ENCODE measurements at regions not wholly inside any gene's neighbourhood (a gene's known extent, or its start where the extent isn't known, plus 50 kb on each side); places are given as distances from the start of the nearest gene placed in this dataset.

DNA sequence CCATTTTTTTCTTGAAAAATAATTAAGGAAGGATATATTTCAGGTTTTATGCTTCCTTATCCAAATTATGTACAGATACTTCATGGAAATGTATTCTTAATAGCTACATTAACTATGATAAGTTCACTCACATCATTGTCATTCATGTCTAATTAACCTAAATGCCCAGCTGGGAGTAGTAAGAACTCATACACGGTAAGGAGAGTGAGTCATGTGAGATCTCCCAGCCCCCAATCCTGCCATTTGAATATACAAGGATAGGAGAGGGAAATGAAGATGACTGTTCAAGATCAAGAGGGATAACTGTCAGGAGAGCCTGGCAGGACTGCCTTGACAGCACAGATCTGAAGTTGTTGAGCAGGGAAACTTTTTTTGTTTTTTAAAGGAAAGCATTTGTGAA, 343.4 kb upstream of the USP15 start:
- no peaks in the 10 kb centered on the region for H3K36me3 ChIP-seq (ENCODE audit: control insufficient read depth, insufficient read depth, low read length)
- H3K9ac ChIP-seq: no peak overlapping the region
- TF ChIP-seq, protein P1, sequence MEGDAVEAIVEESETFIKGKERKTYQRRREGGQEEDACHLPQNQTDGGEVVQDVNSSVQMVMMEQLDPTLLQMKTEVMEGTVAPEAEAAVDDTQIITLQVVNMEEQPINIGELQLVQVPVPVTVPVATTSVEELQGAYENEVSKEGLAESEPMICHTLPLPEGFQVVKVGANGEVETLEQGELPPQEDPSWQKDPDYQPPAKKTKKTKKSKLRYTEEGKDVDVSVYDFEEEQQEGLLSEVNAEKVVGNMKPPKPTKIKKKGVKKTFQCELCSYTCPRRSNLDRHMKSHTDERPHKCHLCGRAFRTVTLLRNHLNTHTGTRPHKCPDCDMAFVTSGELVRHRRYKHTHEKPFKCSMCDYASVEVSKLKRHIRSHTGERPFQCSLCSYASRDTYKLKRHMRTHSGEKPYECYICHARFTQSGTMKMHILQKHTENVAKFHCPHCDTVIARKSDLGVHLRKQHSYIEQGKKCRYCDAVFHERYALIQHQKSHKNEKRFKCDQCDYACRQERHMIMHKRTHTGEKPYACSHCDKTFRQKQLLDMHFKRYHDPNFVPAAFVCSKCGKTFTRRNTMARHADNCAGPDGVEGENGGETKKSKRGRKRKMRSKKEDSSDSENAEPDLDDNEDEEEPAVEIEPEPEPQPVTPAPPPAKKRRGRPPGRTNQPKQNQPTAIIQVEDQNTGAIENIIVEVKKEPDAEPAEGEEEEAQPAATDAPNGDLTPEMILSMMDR (IDR thresholded peaks at IDR 0.05): no peak
- no peak overlapping the region for H3K4me3 ChIP-seq (ENCODE audit: low read depth, low read length)
- H3K27me3 ChIP-seq (ENCODE audit: control insufficient read depth, insufficient read depth, low read length): no peaks in the 10 kb centered on the region
- no peaks in the 10 kb centered on the region for H3K4me1 ChIP-seq
- H3K4me2 ChIP-seq (ENCODE audit: low read length): no peak overlapping the region
- H3K79me2 ChIP-seq: no peaks in the 10 kb centered on the region
- H2AFZ ChIP-seq: no peak overlapping the region
- H3K9me3 ChIP-seq (ENCODE audit: control insufficient read depth, low read length): no peaks in the 10 kb centered on the region
- H3K27ac ChIP-seq: no peak overlapping the region

DNA sequence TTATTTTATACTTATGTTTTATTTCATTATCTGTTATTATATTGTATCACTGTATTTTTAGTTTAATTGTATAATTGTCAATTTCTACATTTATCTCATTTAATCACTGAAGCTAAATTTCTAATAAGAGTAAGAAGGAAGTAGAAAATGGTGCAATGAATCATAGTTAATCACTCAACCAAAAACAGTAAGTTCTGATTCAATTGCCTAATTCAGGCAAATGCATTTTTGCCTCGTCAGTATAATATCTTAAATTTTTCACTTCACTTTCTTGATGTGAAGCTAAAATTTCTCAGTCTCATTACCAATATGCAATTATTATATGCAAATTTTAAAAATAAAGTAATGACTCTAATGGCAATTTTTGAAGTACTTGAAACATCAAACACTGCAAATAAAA, 340.5 kb upstream of the USP15 start:
- H3K9ac ChIP-seq: no peak overlapping the region
- H3K79me2 ChIP-seq: no peaks in the 10 kb centered on the region
- no peak overlapping the region for H2AFZ ChIP-seq
- no peak overlapping the region for H3K4me3 ChIP-seq (ENCODE audit: low read depth, low read length)
- no peak overlapping the region for H3K27ac ChIP-seq
- TF ChIP-seq, protein P1 (IDR thresholded peaks at IDR 0.05): no peak
- H3K4me1 ChIP-seq: no peaks in the 10 kb centered on the region
- H3K9me3 ChIP-seq (ENCODE audit: control insufficient read depth, low read length): no peaks in the 10 kb centered on the region
- H3K36me3 ChIP-seq (ENCODE audit: control insufficient read depth, insufficient read depth, low read length): no peaks in the 10 kb centered on the region
- H3K4me2 ChIP-seq (ENCODE audit: low read length): no peak overlapping the region
- no peaks in the 10 kb centered on the region for H3K27me3 ChIP-seq (ENCODE audit: control insufficient read depth, insufficient read depth, low read length)

DNA sequence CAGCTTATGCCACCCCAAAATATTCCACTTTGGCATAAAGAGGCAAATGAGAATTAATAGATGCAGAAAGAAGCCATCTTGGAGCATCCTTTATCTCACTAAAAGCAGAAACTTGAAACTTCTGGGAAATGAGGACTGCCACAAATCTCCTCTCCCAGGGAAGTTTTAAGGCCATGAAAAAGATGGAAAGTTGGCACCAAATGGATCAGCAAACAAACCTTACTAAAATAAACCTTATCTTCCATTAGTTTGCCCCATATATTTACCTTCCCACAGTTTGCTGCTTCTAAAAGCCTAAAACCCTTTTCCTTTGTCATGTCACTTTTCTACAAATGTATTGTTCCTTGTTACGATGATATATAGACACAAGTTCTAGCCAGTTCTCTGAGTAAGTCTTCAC, 340.0 kb upstream of the USP15 start:
- Histone ChIP-seq H3K4me3 (ENCODE audit: low read depth, low read length) (no peak overlapping the region), H3K4me2 (ENCODE audit: low read length) (no peak overlapping the region), H3K79me2 (no peaks in the 10 kb centered on the region), H3K36me3 (ENCODE audit: control insufficient read depth, insufficient read depth, low read length) (no peaks in the 10 kb centered on the region), H2AFZ (no peak overlapping the region), H3K27me3 (ENCODE audit: control insufficient read depth, insufficient read depth, low read length) (no peaks in the 10 kb centered on the region), H3K9ac (no peak overlapping the region), H3K9me3 (ENCODE audit: control insufficient read depth, low read length) (no peaks in the 10 kb centered on the region), H3K27ac (no peak overlapping the region), H3K4me1 (no peaks in the 10 kb centered on the region)
- TF ChIP-seq, protein P1 (IDR thresholded peaks at IDR 0.05): no peak

DNA sequence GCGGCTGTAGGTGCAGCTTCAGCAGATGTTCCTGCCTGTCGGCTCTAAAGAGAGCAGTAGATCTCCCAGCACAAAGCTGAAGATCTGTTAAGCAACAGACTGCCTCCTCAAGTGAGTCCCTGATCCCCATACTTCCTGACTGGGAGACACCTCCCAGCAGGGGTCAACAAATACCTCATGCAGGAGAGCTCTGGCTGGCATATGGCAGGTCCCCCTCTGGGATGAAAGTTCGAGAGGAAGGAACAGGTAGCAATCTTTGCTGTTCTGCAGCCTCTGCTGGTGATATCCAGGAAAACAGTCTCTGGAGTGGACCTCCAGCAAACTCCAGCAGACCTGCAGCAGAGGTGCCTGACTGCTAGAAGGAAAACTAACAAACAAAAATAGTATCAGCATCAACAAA, 337.1 kb upstream of the USP15 start:
- Histone ChIP-seq H3K36me3 (ENCODE audit: control insufficient read depth, insufficient read depth, low read length) (no peaks in the 10 kb centered on the region), H3K4me3 (ENCODE audit: low read depth, low read length) (no peak overlapping the region), H3K79me2 (no peaks in the 10 kb centered on the region), H3K27me3 (ENCODE audit: control insufficient read depth, insufficient read depth, low read length) (no peaks in the 10 kb centered on the region), H2AFZ (no peak overlapping the region), H3K9ac (no peak overlapping the region), H3K9me3 (ENCODE audit: control insufficient read depth, low read length) (no peaks in the 10 kb centered on the region), H3K27ac (no peak overlapping the region), H3K4me1 (no peaks in the 10 kb centered on the region), H3K4me2 (ENCODE audit: low read length) (no peak overlapping the region)
- TF ChIP-seq, protein P1 (IDR thresholded peaks at IDR 0.05): no peak

DNA sequence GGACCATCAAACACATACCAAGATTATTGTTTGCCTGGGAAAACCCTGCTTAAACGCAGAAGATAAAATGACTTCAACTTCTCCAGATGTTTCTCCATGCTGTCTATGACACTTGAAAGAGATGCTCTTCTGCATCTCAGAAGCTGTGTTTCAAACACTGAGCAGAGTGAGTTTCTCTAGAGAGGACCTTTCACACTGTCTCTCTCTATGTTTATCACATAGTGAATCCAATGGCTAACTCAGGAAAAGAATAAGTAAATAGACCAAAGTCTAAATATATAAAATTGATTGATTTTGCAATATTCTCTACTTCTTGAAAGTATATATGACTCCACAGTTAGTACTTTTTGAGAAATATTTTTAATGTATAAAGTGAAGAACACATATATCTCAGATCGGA, 325.6 kb upstream of the USP15 start:
- Histone ChIP-seq H3K27me3 (ENCODE audit: control insufficient read depth, insufficient read depth, low read length) (no peaks in the 10 kb centered on the region), H3K27ac (no peak overlapping the region), H3K36me3 (ENCODE audit: control insufficient read depth, insufficient read depth, low read length) (no peaks in the 10 kb centered on the region), H3K4me2 (ENCODE audit: low read length) (no peak overlapping the region), H3K9ac (no peak overlapping the region), H3K4me1 (no peaks in the 10 kb centered on the region), H2AFZ (no peak overlapping the region), H3K9me3 (ENCODE audit: control insufficient read depth, low read length) (no peaks in the 10 kb centered on the region), H3K79me2 (no peaks in the 10 kb centered on the region), H3K4me3 (ENCODE audit: low read depth, low read length) (no peak overlapping the region)
- TF ChIP-seq, protein P1 (IDR thresholded peaks at IDR 0.05): no peak
